Coronary artery (tissue), 2 donors: ENCODE measurements at regions not wholly inside any gene's neighbourhood (a gene's known extent, or its start where the extent isn't known, plus 50 kb on each side); places are given as distances from the start of the nearest gene placed in this dataset.
"Not testable (repeated sequence)": the region's sequence is repeated elsewhere in the genome, so short reads cannot be mapped to it uniquely, and the experiment has no call there.

ENCODE experiments used
- DNase-seq: peaks from one replicate; pipeline ENCODE4 v3.0.0-alpha.2; 2017; ENCODE audit warnings: low spot score
- H3K27ac ChIP-seq, 2 donors: fragments of 200-600 bp; sonication (generic); one replicate each; pipeline ENCODE4 v1.5.1; 2016 to 2019
- H3K4me3 ChIP-seq: fragments of 200-600 bp; sonication (generic); 2 replicates; pipeline ENCODE4 v1.5.1; 2016; ENCODE audit warnings: mild to moderate bottlenecking, moderate library complexity
- CTCF ChIP-seq: fragments of 200-600 bp; sonication (generic); IDR thresholded peaks from one replicate; pipeline ENCODE4 v1.5.1; 2019; ENCODE audit warnings: antibody characterized with exemption

GRCh38 chr12:90819709-90820108 lies 135.3 kb downstream of the CCER1 start:
- Histone ChIP-seq H3K4me3 (no peak overlapping the region), H3K27ac (no peak overlapping the region)
- no peak for TF ChIP-seq CTCF
- DNase-seq = no peak

GRCh38 chr12:90816353-90817089 lies 138.5 kb downstream of the CCER1 start:
- H3K27ac ChIP-seq = no peak overlapping the region
- H3K4me3 ChIP-seq = no peak overlapping the region
- no peak for DNase-seq
- TF ChIP-seq CTCF = no peak

GRCh38 chr12:90809940-90810339 lies 145.0 kb downstream of the CCER1 start:
- Histone ChIP-seq H3K27ac (no peak overlapping the region), H3K4me3 (no peak overlapping the region)
- no peak for DNase-seq
- no peak for TF ChIP-seq CTCF

- TF ChIP-seq CTCF = no peak
- Histone ChIP-seq H3K27ac (no peak overlapping the region), H3K4me3 (no peak overlapping the region)
- no peak for DNase-seq
These were observed 146.4 kb downstream of the CCER1 start for GRCh38 chr12:90808568-90808967.

- no peak for TF ChIP-seq CTCF
- Histone ChIP-seq H3K27ac (no peak overlapping the region), H3K4me3 (no peak overlapping the region)
- DNase-seq = no peak
These were observed 152.2 kb downstream of the CCER1 start for GRCh38 chr12:90802727-90803126.

- Histone ChIP-seq H3K27ac (no peak overlapping the region), H3K4me3 (no peak overlapping the region)
- DNase-seq = no peak
- no peak for TF ChIP-seq CTCF
These were observed 153.2 kb downstream of the CCER1 start for GRCh38 chr12:90801776-90802175.

GRCh38 chr12:90794212-90794611 lies 160.8 kb downstream of the CCER1 start:
- no peak overlapping the region for H3K27ac ChIP-seq

GRCh38 chr12:90792718-90793117 lies 162.3 kb downstream of the CCER1 start:
- DNase-seq, H3K27ac ChIP-seq, H3K4me3 ChIP-seq: not testable (repeated sequence)

More at GRCh38 chr12:90794212-90794611, 160.8 kb downstream of the CCER1 start:
- no peak for TF ChIP-seq CTCF
- no peak for DNase-seq
- no peak overlapping the region for H3K4me3 ChIP-seq
